K562 (cell line): ENCODE measurements at regions not wholly inside any gene's neighbourhood (a gene's known extent, or its start where the extent isn't known, plus 50 kb on each side); places are given as distances from the start of the nearest gene placed in this dataset.

ENCODE experiments used
- ATAC-seq: fragments of 200-7000 bp; cut with Tn5 transposase; 3 replicates; pipeline ENCODE4 v1.9.1; 2020; ENCODE audit warnings: moderate library complexity
- BruUV-seq: library from RNA; stranded (reverse); fragments of 400-500 nt; replicated peaks from 2 replicates; lab custom pipeline; 2021; lab: Mats Ljungman, UMichigan
- CTCF ChIA-PET: fragments of 300-600 bp; formaldehyde crosslinking; extraction: SDS; loops from one replicate; lab custom pipeline; 2021; ENCODE audit warnings: low intra/inter-chr PET ratio; lab: Yijun Ruan, JAX
- POLR2A ChIA-PET: fragments of 300-600, 350-650 bp; sonication (Branson Sonifier 250); formaldehyde crosslinking; extraction: SDS; loops from one replicate; lab custom pipeline; 2021; ENCODE audit warnings: antibody characterized with exemption, inconsistent platforms; lab: Yijun Ruan, JAX
- DNase-seq, 4 experiments: peaks; one replicate each; pipeline versions ENCODE4 v3.0.0 to v3.0.0-alpha.2; 2011 to 2018; ENCODE audit warnings: low spot score in 3 of 4, mixed read lengths in 3 of 4; ENCODE audit errors: extremely low read depth in 1 of 4
- FAIRE-seq: peaks from 2 replicates; lab custom pipeline; 2011; peaks lifted over from hg19 to GRCh38; lab: Jason Lieb, UNC
- H2AFZ ChIP-seq: 2 replicates; pipeline ENCODE4 v1.6.0; 2011; ENCODE audit warnings: low read depth, low read length, control low read depth, inconsistent platforms
- H3K27ac ChIP-seq: fragments of 200-600 bp; 3 replicates; pipeline ENCODE4 v1.8.0; 2011; ENCODE audit warnings: low read depth, mild to moderate bottlenecking, control low read depth, inconsistent platforms, low read length, moderate library complexity, mixed read lengths; ENCODE audit errors: extremely low read depth
- H3K27me3 ChIP-seq, 2 experiments: fragments of 300-600 bp in 1 of 2; 2 replicates in 1 of 2; 3 replicates in 1 of 2; pipeline versions ENCODE4 v1.6.0 to v1.8.0; 2011; ENCODE audit warnings: inconsistent platforms in 2 of 2, low read length in 2 of 2, mild to moderate bottlenecking in 1 of 2, mixed read lengths in 1 of 2, moderate library complexity in 1 of 2; ENCODE audit not compliant: control insufficient read depth in 2 of 2, insufficient read depth in 2 of 2
- H3K36me3 ChIP-seq: fragments of 300-600 bp; 3 replicates; pipeline ENCODE4 v1.8.0; 2011; ENCODE audit warnings: mild to moderate bottlenecking, low read length, inconsistent platforms; ENCODE audit not compliant: control insufficient read depth, insufficient read depth
- H3K4me1 ChIP-seq, 2 experiments: fragments of 200-600 bp in 1 of 2; replicated peaks in 1 of 2; 2 replicates in 1 of 2; 3 replicates in 1 of 2; pipeline versions ENCODE4 v1.5.1 to v1.8.0; 2011; ENCODE audit warnings: inconsistent platforms in 2 of 2, low read length in 2 of 2, mild to moderate bottlenecking in 1 of 2, mixed read lengths in 1 of 2, moderate library complexity in 1 of 2; ENCODE audit not compliant: control insufficient read depth in 2 of 2, insufficient read depth in 2 of 2
- H3K4me2 ChIP-seq: 2 replicates; pipeline ENCODE4 v1.6.1; 2011; ENCODE audit warnings: low read length, control low read depth, inconsistent platforms, mixed read lengths; ENCODE audit not compliant: insufficient read depth
- H3K4me3 ChIP-seq: fragments of 200-600 bp; sonication (generic), shearing (Covaris generic); 2 replicates; pipeline ENCODE4 v1.5.1; 2016; ENCODE audit warnings: control low read depth, inconsistent platforms
- H3K79me2 ChIP-seq: fragments of 200-600 bp; 3 replicates; pipeline ENCODE4 v1.8.0; 2011; ENCODE audit warnings: low read length, inconsistent platforms; ENCODE audit not compliant: control insufficient read depth, insufficient read depth
- H3K9ac ChIP-seq, 2 experiments: 2 replicates each; pipeline versions ENCODE4 v1.6.0 to v1.6.1; 2011; ENCODE audit warnings: low read depth in 2 of 2, low read length in 2 of 2, control low read depth in 1 of 2, inconsistent platforms in 1 of 2, mild to moderate bottlenecking in 1 of 2, mixed read lengths in 1 of 2; ENCODE audit not compliant: insufficient read depth in 1 of 2
- H3K9me1 ChIP-seq: one replicate; pipeline ENCODE4 v1.6.0; 2011; ENCODE audit warnings: inconsistent platforms, mild to moderate bottlenecking, low read length, moderate library complexity; ENCODE audit not compliant: control insufficient read depth, insufficient read depth
- H3K9me3 ChIP-seq: replicated peaks from 2 replicates; pipeline ENCODE4 v1.5.1; 2011; ENCODE audit warnings: low read depth, low read length, inconsistent platforms; ENCODE audit not compliant: control insufficient read depth, insufficient read depth
- H4K20me1 ChIP-seq: replicated peaks from 2 replicates; pipeline ENCODE4 v1.6.1; 2011; ENCODE audit warnings: low read length, inconsistent platforms, mixed read lengths; ENCODE audit not compliant: control insufficient read depth, insufficient read depth
- CSDE1 ChIP-seq, 2 experiments: fragments of 450-650 bp; IDR thresholded peaks; 2 replicates each; pipeline ENCODE4 v1.6.1; 2016; ENCODE audit warnings: mild to moderate bottlenecking in 1 of 2
- EP300 ChIP-seq: IDR thresholded peaks from 2 replicates; pipeline ENCODE4 v1.6.1; 2012; ENCODE audit warnings: low read length, improper control_type of control experiment
- GABPB2 ChIP-seq: fragments of 250-450 bp; sonication (Bioruptor Pico); conservative IDR thresholded peaks from 2 replicates; pipeline ENCODE4 v1.5.1; 2021; ENCODE audit warnings: mild to moderate bottlenecking
- HDGF ChIP-seq: fragments of 450-650 bp; IDR thresholded peaks from 2 replicates; pipeline ENCODE4 v1.6.1; 2016
- HLTF ChIP-seq: fragments of 450-650 bp; IDR thresholded peaks from 2 replicates; pipeline ENCODE4 v1.6.1; 2016
- KAT2B ChIP-seq: IDR thresholded peaks from one replicate; pipeline ENCODE4 v1.6.1; 2012; ENCODE audit warnings: low read depth, mild to moderate bottlenecking, control low read depth, inconsistent platforms, low read length, moderate library complexity
- KLF10 ChIP-seq: fragments of 250-450 bp; sonication (Bioruptor Pico); IDR thresholded peaks from 2 replicates; pipeline ENCODE4 v1.6.1; 2021; ENCODE audit warnings: matching md5 sums
- MBD2 ChIP-seq: sonication (generic); IDR thresholded peaks from 2 replicates; pipeline ENCODE4 v1.6.1; 2016; ENCODE audit warnings: low read depth, borderline replicate concordance
- MYNN ChIP-seq, 2 experiments: sonication (generic); formaldehyde crosslinking in 1 of 2; IDR thresholded peaks; 2 replicates each; pipeline versions ENCODE4 v1.5.0 to v1.6.1; 2016 to 2020; ENCODE audit warnings: antibody characterized with exemption in 1 of 2, missing genetic modification reagents in 1 of 2
- TSHZ1 ChIP-seq: fragments of 250-450 bp; sonication (Bioruptor Pico); IDR thresholded peaks from 2 replicates; pipeline ENCODE4 v1.4.0; 2020; ENCODE audit warnings: mild to moderate bottlenecking, moderate library complexity
- ZBTB1 ChIP-seq: sonication (generic); formaldehyde crosslinking; IDR thresholded peaks from 2 replicates; pipeline ENCODE4 v1.8.1; 2023; ENCODE audit warnings: missing genetic modification reagents, low read depth, mild to moderate bottlenecking, borderline replicate concordance
- ZBTB17 ChIP-seq: fragments of 450-650 bp; formaldehyde crosslinking; IDR thresholded peaks from 2 replicates; pipeline ENCODE4 v1.4.0; 2020; ENCODE audit warnings: mild to moderate bottlenecking
- ZNF143 ChIP-seq: sonication (generic); formaldehyde crosslinking; IDR thresholded peaks from 2 replicates; pipeline ENCODE4 v1.9.0; 2022; ENCODE audit warnings: mild to moderate bottlenecking, missing genetic modification reagents
- ZNF217 ChIP-seq: sonication (generic); formaldehyde crosslinking; IDR thresholded peaks from 2 replicates; pipeline ENCODE4 v1.8.0; 2022; ENCODE audit warnings: mild to moderate bottlenecking, missing genetic modification reagents
- WGBS: fragments of 100-300 bp; shearing (Covaris generic); methylation state at CpG from one replicate; pipeline ENCODE4 v1.1.6; 2016; ENCODE audit warnings: low coverage, mixed read lengths; ENCODE audit not compliant: insufficient coverage; ENCODE audit errors: missing lambda C conversion rate; 5-methylcytosine and 5-hydroxymethylcytosine counted together
- in situ Hi-C: fragments of 300-500 bp; cut with MboI; formaldehyde crosslinking; loops from 4 replicates; pipeline ENCODE4 v1.15.0; 2018; ENCODE audit warnings: inconsistent platforms, mixed read lengths
- intact Hi-C: fragments of 100-400 bp; cut with micrococcal nuclease; formaldehyde crosslinking; loops from 2 replicates; pipeline ENCODE4 v1.14.2; 2022
- TF ChIP-seq, protein P1 (sequence below): sonication (generic); formaldehyde crosslinking; IDR thresholded peaks from 2 replicates; pipeline ENCODE4 v1.8.0; 2022; ENCODE audit warnings: mild to moderate bottlenecking, low read depth, missing genetic modification reagents
- TF ChIP-seq, protein P2 (sequence below): fragments of 450-650 bp; IDR thresholded peaks from 2 replicates; pipeline ENCODE4 v1.6.1; 2017; ENCODE audit warnings: antibody characterized with exemption, mild to moderate bottlenecking

GRCh38 chr20:41715526-41715925 is 97.3 kb upstream of the CHD6 start:
- BruUV-seq, result no TSS peak
- Histone ChIP-seq H3K9ac (peak overlapping the region; percentile 61 to 81; a peak in 3 of 4 replicates), H3K79me2 (peaks cover 20% of the 10 kb centered on the region; the same call in 2 of the 3 replicates), H3K4me3 (peak overlapping the region; percentile 6), H2AFZ (peak overlapping the region; percentile 83), H3K36me3 (no peaks in the 10 kb centered on the region; the same call in 2 of the 3 replicates), H3K27me3 (no peaks in the 10 kb centered on the region), H3K4me1 (peaks cover 14 to 41% of the 10 kb centered on the region in 2 experiments), H3K9me3 (peaks cover 8% of the 10 kb centered on the region; the same call in 1 of the 2 replicates), H4K20me1 (no peaks in the 10 kb centered on the region), H3K4me2 (peak overlapping the region; percentile 66), H3K9me1 (no peaks in the 10 kb centered on the region), H3K27ac (peak overlapping the region; percentile 65)
- CTCF ChIA-PET, result no interaction called here
- peak; percentile 87 for FAIRE-seq
- DNase-seq, result peak; percentile 46 to 79 (median 62)
- in situ Hi-C loops (no loop called here), intact Hi-C loops (no loop called here)
- WGBS, result 0% methylated on average over 1 of the region's 1 CpG
- POLR2A ChIA-PET, result interaction anchor here (0.5 to 3.4 kb wide), 8 partner anchors 11 to 680 kb away, joined by 3 to 15 read pairs (median 4); no protein-coding TSS in a partner anchor
- ATAC-seq, result peak; percentile 78
- no peak for TF ChIP-seq KLF10 (CRISPR knock-in tag)
- TF ChIP-seq GABPB2 (CRISPR knock-in tag), result no peak
- peak; percentile 91 for TF ChIP-seq EP300
- TF ChIP-seq HDGF, result no peak
- TF ChIP-seq ZNF143 (CRISPR knock-in tag), result no peak
- TF ChIP-seq ZBTB1 (CRISPR knock-in tag), result no peak
- TF ChIP-seq ZBTB17, result no peak
- TF ChIP-seq MBD2, result peak; percentile 32; the same call in 1 of the 2 replicates
- TF ChIP-seq TSHZ1 (CRISPR knock-in tag), result no peak
- TF ChIP-seq KAT2B, result no peak
- TF ChIP-seq, protein P1, sequence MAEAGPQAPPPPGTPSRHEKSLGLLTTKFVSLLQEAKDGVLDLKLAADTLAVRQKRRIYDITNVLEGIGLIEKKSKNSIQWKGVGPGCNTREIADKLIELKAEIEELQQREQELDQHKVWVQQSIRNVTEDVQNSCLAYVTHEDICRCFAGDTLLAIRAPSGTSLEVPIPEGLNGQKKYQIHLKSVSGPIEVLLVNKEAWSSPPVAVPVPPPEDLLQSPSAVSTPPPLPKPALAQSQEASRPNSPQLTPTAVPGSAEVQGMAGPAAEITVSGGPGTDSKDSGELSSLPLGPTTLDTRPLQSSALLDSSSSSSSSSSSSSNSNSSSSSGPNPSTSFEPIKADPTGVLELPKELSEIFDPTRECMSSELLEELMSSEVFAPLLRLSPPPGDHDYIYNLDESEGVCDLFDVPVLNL (CRISPR knock-in tag), result no peak
- TF ChIP-seq, protein P2, sequence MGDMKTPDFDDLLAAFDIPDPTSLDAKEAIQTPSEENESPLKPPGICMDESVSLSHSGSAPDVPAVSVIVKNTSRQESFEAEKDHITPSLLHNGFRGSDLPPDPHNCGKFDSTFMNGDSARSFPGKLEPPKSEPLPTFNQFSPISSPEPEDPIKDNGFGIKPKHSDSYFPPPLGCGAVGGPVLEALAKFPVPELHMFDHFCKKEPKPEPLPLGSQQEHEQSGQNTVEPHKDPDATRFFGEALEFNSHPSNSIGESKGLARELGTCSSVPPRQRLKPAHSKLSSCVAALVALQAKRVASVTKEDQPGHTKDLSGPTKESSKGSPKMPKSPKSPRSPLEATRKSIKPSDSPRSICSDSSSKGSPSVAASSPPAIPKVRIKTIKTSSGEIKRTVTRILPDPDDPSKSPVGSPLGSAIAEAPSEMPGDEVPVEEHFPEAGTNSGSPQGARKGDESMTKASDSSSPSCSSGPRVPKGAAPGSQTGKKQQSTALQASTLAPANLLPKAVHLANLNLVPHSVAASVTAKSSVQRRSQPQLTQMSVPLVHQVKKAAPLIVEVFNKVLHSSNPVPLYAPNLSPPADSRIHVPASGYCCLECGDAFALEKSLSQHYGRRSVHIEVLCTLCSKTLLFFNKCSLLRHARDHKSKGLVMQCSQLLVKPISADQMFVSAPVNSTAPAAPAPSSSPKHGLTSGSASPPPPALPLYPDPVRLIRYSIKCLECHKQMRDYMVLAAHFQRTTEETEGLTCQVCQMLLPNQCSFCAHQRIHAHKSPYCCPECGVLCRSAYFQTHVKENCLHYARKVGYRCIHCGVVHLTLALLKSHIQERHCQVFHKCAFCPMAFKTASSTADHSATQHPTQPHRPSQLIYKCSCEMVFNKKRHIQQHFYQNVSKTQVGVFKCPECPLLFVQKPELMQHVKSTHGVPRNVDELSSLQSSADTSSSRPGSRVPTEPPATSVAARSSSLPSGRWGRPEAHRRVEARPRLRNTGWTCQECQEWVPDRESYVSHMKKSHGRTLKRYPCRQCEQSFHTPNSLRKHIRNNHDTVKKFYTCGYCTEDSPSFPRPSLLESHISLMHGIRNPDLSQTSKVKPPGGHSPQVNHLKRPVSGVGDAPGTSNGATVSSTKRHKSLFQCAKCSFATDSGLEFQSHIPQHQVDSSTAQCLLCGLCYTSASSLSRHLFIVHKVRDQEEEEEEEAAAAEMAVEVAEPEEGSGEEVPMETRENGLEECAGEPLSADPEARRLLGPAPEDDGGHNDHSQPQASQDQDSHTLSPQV, result peak; percentile 44; the same call in 1 of the 2 replicates
- TF ChIP-seq MYNN (IDR thresholded peaks at IDR 0.05), result no peak
- no peak for TF ChIP-seq MYNN (CRISPR knock-in tag; IDR thresholded peaks at IDR 0.05)
- TF ChIP-seq CSDE1 (IDR thresholded peaks at IDR 0.05), result no peak
- TF ChIP-seq ZNF217 (CRISPR knock-in tag), result no peak
- TF ChIP-seq HLTF, result no peak
